GM12872 (cell line): ENCODE measurements at regions not wholly inside any gene's neighbourhood (a gene's known extent, or its start where the extent isn't known, plus 50 kb on each side); places are given as distances from the start of the nearest gene placed in this dataset.

Experiments
- CTCF ChIP-seq: IDR thresholded peaks from 3 replicates; pipeline ENCODE4 v1.5.1; 2011; ENCODE audit warnings: low read depth, mild to moderate bottlenecking, low read length, moderate library complexity; ENCODE audit not compliant: insufficient read depth

DNA sequence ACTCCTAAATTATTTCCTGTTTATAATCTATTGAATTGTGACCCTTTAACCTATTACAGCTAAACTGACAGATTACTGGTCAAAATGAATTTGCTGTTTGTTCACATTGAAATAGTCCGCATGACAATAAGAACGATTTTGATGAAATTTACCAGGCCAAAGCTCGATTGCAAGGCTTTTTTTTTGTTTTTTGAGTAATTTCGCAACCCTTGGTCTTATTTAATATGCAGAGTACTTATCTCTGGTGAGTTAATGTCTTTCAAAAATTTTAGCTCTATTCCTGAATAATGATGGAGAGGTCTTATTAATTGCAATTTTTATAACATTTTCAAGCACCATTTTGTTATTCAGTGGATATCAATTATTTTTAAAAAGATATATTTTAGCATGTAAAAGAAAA, 362.4 kb downstream of the OTOL1 start:
- TF ChIP-seq CTCF: no peak

DNA sequence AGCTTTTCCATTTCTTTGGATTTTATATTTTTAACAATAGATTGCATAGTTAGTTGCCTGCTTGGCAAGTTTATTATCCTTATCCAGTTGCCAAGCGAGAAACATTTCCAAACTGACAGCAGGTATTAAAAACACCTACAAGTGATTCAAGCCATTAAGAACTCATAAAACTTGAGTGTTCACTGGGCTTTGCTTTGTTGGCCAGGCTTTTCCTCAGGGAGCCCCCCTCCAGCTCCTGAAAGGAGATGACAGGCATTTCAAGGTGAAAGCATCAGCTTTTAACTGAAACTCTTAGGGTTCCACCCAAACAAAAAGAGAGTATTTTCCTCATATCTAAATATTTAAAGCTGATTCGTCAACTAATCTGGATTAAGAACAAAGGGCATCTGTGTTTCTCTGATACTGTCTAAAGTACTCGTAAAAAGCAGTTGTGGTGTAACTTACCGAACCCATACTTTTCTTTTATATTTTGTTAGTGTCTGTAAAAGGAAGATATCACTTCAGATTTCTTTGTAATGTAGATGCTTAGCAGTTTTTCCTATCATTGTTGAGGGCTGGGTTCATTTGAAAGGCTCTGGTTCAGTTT, 363.4 kb downstream of the OTOL1 start:
- TF ChIP-seq CTCF: no peak

DNA sequence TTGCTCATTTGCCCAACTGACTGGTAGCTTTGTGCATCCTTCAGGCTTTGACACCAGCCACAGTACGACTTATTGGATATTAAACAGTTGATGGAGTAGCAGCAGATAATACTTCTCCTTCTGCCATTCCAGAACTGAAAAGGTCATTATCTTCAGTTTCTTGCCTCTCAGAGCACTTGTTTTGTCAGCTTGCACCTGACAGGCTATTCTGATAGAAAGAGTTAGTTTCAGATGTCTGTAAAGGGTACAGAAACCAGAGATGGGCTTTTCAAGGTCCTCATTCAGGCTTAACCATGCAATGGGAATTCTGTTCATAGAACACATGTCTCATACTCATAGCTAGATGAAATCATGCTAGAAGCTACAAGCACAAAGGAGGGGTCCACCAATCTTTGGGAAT, 367.2 kb downstream of the OTOL1 start:
- TF ChIP-seq CTCF: no peak

GRCh38 chr3:161866176-161866575, 369.6 kb downstream of the OTOL1 start:
- TF ChIP-seq CTCF: no peak

DNA sequence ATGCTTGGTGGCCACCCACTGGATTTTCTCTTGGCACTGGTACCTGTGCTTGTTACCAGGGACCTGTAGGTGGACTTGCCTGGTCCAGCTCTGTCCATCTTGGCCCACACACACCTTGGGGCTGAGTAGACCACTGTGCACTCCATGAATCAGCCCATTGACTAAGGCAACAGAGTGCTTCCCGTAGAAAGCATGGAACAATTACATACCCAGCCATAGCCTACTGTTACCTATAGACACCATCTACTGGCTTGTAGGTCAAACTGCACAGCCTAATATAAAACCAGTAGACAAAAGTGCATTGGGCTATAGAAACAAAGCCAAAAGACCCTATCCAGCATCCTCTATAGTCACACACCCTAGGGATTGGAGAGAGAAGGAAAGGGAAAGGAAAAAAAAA, 378.9 kb downstream of the OTOL1 start:
- TF ChIP-seq CTCF: no peak

GRCh38 chr3:161879470-161879869, 382.9 kb downstream of the OTOL1 start:
- no peak for TF ChIP-seq CTCF

GRCh38 chr3:161884830-161885229, 388.2 kb downstream of the OTOL1 start:
- no peak for TF ChIP-seq CTCF
